RKO (cell line): ENCODE measurements at regions not wholly inside any gene's neighbourhood (a gene's known extent, or its start where the extent isn't known, plus 50 kb on each side); places are given as distances from the start of the nearest gene placed in this dataset.

Source experiments
- DNase-seq: peaks from one replicate; pipeline ENCODE4 v3.0.0-alpha.2; 2016; ENCODE audit warnings: low spot score

DNA sequence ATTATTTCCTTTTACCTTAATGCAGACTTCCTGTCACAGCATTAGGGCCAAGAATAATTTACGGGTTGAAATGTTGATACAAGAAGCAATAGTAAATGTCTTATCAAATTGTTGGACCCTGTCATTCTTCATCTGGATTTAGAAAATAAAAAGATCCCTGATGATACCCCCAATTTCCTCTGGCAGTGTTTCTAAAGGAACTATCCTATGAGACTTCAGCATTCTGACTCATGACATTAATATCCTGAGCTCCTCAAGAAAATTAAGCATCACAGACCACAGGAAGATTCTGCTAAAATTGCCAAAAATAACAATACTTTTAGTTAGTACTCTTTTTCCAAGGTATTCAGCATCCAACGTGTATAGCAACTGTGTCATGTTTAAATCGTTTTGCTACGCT, 490.5 kb upstream of the ANKRD30A start:
- DNase-seq = no peak

DNA sequence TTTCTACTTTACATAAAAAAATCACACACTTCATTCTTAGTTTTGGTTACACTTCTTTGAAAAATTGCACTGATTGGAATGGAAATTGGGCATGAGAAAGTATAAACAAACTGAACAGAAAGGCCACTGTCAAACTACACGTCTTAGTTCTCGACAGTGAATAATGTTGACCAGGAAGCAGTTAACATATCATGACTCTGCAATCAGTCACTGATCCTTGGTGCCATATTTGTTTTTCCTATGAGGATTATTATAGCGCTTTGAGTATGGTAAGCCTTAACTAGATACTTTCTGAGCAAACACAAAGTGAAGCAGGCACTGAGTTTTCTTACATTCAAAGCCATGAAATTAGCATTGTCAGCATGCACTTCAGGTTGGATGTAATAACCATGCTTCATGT, 495.1 kb upstream of the ANKRD30A start:
- DNase-seq = no peak

DNA sequence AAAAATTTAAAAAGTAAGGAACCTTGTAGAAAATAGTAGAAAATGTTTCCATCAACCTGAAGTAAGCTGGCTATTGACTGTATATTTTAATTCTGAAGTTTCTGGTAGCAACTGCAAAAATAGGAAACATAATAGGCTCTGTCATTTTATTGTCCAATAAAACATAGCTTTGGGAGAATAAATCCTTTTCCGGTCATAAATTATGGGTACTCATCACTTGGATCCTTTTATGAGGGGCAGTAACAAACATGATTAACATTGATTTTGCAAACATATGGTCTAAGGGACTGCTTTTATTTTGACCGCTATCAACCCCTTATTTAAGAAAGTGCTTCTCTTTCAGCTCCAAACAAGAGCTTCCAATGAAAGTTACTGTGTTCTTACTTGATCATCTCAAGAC, 495.9 kb upstream of the ANKRD30A start:
- no peak for DNase-seq

DNA sequence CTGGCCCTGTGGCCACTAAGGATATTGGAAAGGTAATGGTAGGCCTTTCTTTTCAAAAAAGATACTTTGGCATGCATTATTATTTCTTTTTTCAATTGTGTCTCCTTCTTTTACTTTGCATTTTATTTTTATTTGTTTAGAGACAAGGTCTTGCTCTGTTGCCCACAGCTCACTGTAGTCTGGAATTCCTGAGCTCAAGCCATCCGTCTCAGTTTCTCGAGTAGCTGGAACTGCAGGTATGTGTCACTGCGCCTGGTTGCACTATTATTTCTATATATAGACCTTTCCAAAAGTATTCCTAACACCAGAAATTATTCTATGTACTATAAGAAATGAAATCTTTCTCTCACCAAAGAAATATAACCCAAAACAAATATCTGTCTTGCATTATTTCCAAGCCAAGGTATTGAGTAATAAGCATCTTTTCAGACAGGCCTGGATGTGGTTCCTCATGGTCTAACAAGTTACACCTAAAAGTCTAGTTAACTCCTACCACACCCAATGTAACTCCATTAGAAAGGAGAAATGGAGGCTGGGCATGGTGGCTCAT, 500.8 kb upstream of the ANKRD30A start:
- DNase-seq = no peak

DNA sequence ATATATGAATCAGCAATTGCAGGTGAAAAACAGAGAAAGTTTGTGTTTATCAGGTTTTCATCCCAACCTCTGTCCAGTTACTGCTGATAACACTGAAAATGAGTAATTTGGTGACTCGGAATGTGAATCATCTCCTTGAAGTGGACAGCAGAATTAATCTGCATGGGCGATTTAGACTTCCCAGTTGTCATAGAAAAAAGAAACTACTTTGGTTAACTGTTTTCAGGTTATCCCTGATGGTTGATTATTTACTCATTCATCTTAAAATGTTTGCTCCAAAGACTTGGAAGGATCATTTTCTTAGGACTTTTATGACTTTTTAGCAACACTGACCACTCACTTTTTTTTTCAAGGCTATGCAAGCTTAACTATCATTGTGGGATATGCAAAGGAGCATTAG, 504.1 kb upstream of the ANKRD30A start:
- DNase-seq = peak; percentile 31

- DNase-seq = no peak
These were observed 513.0 kb upstream of the ANKRD30A start for GRCh38 chr10:36612436-36612835.

- DNase-seq = no peak
These were observed 516.5 kb upstream of the ANKRD30A start for GRCh38 chr10:36608866-36609265.

DNA sequence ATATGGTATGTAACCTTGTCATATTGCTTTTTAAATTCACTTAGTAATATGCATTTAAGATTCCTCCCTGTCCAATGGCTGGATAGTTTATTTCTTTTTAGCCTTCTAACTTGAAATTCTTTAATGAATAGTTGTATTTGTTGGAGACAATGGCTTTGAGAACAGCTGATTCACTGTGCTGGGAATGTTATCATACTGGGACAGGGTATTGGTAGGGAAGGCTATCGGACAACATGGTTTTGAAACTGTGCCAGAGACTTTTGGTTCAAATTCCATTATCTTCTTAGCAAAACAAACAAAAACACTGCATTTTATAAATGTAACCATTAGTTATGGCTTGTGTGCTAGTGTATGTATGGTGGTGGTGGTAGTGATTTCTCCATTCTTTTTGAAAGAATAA, 517.1 kb upstream of the ANKRD30A start:
- DNase-seq = no peak

- DNase-seq = no peak
These were observed 519.1 kb upstream of the ANKRD30A start for GRCh38 chr10:36606234-36606839.

DNA sequence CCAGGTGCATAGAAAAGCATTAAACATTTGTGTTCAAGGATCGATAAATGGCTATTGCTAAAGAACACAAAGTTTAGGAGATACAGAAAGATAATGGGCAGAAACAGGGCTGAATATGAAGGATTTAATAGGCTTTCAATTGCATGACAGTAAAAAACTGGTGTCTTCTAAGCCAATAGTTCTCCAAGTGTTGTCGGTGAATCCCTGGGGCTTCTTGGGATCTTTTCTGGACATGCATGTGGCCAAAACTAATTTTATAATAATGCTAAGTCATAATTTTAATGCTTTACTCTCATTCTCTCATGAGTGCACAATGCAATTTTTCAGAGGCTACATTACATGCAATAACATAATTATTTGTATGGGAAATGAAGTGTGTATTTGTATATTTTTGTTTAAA, 521.1 kb upstream of the ANKRD30A start:
- DNase-seq = no peak

DNA sequence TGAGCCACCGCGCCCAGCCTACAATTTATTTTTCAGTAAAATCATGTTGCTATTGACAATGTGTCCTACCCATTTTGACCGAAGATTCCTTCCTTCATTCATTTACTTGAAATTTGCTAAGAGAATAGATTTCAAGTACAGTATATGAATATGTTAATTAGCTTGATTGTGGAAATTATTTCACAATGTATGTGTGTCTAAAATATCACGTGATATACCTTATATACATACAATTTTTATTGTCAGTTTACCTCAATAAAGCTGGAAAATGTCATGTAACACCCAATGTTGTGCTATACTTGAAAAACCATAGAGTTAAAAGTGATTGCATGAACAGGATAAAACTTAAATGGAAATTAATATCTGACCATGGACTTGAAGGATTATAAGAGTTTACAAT, 521.7 kb upstream of the ANKRD30A start:
- no peak for DNase-seq

DNA sequence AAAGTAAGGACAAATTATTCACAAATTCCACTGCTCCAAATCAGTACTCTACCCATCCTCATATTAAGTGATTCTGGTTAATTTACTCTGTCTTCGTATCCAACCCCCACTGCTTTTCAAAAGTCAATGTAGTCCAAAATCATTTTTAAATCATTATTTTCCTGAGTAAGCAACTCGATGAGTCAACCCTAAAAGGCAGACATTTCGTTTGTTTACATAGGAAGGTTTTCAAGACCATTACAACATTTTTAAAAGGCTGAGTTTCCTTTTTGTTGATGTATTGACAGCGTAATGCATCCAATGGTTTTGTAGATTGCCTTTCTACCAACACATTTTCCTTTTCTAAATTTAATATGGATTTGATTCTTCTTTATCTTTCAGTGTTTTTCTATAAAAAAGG, 523.0 kb upstream of the ANKRD30A start:
- DNase-seq = peak; percentile 3

- DNase-seq = no peak
These were observed 527.6 kb upstream of the ANKRD30A start for GRCh38 chr10:36597756-36598320.

GRCh38 chr10:36592964-36593363, 532.4 kb upstream of the ANKRD30A start:
- no peak for DNase-seq

- DNase-seq = no peak
These were observed 534.0 kb upstream of the ANKRD30A start for GRCh38 chr10:36591436-36591835.

DNA sequence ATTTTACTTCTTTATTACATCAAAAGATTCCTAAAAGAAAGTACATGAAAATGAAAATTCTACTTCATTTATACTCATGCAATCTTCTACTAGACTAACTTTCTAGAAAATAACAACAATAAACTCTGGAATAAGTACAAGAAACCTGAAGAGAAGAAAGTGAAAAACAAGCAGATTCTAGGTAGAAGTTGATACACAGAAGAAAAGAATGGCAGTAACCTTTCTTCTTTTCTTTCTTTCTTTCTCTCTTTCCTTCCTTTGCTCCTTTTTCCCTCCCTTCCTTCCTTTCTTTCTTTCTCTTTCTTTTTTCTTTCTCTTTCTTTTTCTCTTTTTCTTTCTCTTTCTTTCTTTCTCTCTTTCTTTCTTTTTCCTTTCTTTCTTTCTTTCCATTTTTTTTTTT, 541.7 kb upstream of the ANKRD30A start:
- no peak for DNase-seq

DNA sequence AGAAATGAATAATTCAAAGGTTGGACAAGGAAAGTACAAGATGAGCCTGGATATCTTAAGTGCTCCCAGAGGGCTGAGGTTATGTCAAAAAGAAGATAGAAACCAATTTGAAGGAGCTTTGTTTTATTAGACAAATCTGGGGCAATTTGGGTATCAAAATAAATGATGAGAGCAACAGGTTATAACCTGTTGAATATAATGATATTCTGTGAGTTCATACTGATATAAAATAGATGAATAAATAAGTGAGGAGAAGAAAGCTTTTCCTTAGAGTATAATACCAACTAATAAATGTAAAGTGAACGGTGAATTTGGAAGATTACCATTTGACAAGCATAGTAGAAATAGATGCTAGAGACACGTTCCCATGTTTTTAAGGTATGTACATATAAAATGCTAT, 544.2 kb upstream of the ANKRD30A start:
- no peak for DNase-seq

DNA sequence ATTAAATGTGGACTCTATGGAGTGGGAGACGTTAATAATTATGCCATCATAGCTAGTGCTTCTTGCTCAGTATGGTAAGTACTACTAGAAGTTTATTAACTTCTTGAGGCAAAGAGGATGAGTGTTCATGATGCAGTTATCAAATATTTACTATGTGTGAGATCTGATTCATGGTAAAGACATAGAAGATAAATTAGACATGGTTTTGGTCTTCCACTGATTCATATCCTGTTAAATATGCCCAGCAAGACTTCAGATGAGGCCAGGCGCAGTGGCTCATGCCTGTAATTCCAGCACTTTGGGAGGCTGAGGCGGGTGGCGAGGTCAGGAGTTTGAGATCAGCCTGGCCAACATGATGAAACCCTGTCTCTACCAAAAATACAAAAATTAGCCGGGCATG, 547.1 kb upstream of the ANKRD30A start:
- DNase-seq = peak; percentile 74

DNA sequence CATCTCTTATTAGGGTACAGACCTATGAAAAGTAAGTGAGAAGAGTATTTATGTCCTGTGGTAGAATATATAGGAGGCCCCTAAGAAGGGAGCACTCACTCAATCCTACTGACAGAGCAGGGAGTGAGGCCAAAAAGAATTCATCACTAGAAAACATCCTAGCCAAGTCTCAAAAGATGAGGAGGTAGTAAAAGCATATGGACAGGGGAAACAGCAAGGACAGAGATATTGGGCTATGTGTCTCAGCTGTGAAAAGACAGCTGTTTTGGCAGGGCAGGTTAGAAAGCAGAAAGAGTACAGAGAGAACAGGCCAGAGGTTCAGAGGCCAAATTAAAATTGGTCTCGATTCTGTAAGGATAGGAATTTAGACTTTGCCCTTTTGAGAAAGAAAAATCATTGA, 548.3 kb upstream of the ANKRD30A start:
- DNase-seq = no peak

GRCh38 chr10:36574207-36574606, 551.2 kb upstream of the ANKRD30A start:
- no peak for DNase-seq

DNA sequence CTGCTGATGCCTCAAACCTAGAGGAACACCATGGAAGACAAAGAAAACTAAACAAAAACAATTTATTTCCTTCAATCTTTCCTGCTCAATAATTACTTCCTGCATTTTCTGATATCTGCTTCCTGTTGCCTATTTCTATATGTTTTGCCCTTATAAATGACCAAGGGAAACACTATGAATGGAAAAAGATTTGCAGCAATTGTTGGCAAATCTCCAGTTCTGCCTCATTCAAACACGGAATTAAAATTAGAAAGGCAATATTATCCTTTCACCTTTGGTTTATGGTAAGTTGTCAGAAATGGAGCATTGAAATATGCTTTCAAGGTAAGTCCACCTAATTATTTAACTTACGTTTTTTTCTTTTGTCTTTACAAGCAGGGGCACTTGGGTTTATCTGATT, 552.2 kb upstream of the ANKRD30A start:
- no peak for DNase-seq

DNA sequence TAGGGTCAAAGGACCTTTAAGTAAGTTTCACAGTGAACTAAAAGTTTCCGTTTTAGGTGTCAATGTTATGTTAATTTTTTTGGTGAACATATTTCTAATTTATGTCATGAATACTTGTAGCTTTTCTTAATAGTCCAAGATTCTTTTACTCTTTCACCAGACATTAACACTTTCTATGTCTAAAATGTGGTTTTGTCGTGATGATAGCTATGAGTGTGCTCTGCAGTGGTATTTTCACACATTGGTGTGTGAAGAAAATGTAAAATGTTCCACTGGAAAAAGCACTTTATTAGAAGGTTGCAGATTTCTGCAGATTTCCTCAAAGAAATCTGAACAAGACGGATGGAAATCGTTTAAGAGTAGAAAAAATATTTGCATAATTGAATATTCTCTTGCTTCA, 561.0 kb upstream of the ANKRD30A start:
- DNase-seq = no peak

DNA sequence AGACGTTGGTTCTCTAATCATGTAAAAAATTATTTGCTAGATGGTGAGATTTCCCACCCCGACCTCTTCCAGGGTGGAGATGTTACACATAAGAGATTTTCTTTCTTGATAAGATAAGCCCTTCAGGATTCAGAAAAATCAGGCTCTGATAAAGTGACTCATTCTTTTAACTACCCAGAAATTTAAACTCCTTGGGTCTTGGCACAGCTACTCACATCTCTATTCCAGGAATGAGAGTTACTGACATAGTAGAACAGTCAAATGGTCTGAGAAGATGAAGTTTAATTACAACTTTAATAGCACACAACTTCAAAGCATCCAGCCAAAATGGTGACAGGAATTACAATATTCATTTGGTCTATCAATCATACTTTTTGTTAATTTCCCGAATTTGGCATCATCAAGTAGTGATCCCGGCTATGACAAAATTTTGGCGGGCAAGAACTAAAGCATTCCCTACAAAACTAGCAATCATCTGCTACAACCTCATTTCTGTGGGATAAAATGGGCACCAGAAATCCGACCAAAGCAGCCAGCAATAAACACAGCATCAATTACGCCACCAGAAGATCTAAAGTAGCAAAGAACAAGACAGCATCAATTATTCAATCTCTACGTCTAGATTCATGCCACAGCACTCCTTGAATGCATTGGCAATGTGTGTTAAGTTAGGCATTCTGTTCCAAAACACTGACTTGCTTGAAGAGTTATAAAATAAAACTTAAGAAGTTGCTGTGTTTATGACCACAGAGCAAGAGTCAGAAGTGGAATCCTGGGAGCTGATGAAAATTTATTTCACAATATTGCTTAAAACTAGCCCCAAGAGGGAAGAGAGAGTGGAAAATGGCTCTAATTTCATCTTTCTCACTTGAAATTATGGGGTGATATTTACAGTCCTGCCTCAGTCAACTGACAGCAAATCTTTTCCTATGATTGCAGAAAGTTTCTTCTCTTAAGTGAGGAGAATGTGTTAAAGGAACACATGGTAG, 565.7 kb upstream of the ANKRD30A start:
- DNase-seq = no peak
